ENCODE measurements at regions not wholly inside any gene's neighbourhood (a gene's known extent, or its start where the extent isn't known, plus 50 kb on each side); places are given as distances from the start of the nearest gene placed in this dataset.

DNA sequence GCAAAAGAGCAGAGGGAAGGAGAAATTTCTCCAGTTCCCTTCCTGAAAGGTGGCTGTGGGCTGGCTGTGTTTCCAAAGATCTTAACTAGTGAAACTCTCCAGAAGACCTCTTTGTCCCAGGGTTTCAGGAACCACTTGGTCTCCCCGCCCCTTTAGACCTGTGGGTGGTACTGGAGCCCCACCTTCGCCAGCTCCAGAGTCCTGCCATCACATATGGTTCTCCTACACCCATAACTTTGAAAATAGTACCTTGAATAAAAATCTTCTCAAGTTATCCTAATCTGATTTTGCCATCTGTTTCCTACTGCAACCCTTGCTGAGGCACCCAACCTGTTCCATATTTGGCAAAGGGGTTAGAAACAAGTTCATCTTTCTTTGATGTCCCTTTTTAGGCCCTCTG is 303.9 kb downstream of the SEC16B start:
- TF ChIP-seq CTCF (IDR thresholded peaks at IDR 0.05; ENCODE audit: insufficient read depth, low read length, poor library complexity, severe bottlenecking) (no peak), EZH2phosphoT487 (conservative IDR thresholded peaks at IDR 0.05; ENCODE audit: low read length) (no peak)

Measured in SU-DHL-6 (cell line).